Ureter (tissue), 1 donor: ENCODE measurements at regions not wholly inside any gene's neighbourhood (a gene's known extent, or its start where the extent isn't known, plus 50 kb on each side); places are given as distances from the start of the nearest gene placed in this dataset.
"Not testable (repeated sequence)": the region's sequence is repeated elsewhere in the genome, so short reads cannot be mapped to it uniquely, and the experiment has no call there.

Experiments
- DNase-seq: peaks from one replicate; pipeline ENCODE4 v3.0.0-alpha.2; 2020; ENCODE audit warnings: low spot score
- donor health status: DM: yes; HTN: yes; CAD: no.

DNA sequence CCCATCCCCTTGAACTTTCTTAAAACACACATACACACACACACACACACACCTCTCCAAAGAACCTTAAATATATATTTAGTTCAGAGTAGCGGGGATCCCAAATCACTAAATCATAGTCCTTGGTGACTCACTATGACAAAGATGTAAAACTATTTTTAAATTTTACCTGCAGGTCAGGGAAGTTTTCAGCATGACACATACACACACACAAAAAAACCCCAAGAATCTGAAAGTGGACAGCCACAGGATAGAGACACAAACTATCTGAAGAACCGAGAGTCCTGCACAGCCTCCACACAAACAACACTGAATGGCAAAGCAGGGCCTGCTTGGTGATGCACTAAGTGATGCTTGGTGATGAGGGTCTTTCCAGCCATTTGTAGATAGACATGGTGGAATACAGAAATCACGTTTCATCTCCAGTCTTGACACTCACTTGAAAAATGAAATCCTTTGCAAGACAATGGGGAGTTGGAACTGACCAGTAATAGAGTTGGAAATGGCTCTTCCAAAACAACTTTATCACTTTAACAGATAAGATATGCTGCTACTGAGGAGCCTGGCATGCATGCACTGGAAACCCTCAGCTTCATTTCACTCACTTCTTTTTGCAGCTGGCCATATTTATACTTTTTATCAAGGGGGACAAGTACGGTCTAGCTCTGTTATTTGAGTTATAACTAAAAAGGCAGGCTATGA is 307.3 kb downstream of the RAPGEF2 start:
- no peak for DNase-seq

DNA sequence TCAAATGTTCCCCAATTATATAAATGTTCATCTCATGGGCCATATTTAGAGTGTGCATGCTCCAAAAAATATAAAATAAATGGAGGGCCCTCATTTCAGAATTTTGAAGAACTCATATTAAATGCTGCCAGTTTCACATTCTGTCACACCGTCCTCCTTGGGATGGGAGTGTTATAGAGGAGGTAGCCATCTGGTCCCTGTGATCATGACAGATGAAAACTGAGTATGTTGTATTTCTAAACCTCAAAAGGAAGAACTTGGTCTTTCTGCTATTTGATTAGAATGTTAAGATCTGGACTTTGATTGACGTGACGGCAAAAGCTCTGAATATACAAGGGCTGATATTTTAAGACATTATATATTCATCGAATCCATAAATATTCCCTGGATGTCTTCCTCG is 308.0 kb downstream of the RAPGEF2 start:
- DNase-seq = no peak

DNA sequence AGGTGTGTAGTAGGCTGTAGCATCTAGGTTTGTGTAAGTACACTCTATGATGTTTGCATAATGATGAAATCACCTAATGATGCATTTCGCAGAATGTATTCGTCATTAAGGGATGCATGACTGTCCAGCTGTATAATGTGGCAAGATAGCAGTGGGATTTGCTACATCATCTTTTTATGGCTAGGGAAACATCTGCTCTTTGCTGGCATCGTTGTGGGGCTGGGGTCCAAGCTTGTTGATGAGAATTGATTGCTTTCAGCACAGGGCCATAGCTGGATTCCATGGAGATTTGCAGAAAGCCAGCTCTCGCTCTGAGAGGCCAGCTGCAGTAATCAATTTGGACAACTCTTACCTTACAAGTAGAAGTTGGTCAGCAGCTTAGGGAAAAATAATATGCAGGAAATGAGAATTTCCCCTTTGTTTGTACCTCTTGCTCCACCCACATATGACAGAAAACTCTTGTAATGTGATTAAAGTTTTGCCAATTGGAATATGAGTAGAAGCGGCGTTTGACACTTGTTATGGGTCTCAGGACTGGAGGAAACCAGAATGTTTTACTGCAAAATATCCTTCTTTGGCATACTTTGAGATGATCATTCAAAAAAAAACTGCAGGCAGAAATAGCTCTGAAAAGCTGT is 310.5 kb downstream of the RAPGEF2 start:
- no peak for DNase-seq

DNA sequence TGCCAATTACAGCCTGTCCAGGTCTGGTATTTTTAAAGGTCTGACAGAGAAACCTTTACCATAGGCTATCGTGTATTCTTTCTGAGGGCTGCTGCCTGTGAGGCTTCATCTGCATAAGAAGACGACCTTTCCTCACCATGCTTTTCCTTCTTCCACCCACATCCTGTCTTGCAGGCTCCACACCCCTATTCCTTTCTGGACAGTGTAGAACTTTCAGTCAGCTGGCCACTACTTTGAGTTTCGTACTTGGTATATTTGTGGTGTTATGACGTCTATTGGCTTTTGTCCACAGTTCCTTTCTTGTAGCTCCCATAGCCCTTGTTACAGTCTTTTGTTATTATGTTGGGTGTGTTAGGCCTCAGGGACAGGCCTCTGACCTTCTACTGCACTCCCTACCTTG is 311.4 kb downstream of the RAPGEF2 start:
- DNase-seq = no peak

DNA sequence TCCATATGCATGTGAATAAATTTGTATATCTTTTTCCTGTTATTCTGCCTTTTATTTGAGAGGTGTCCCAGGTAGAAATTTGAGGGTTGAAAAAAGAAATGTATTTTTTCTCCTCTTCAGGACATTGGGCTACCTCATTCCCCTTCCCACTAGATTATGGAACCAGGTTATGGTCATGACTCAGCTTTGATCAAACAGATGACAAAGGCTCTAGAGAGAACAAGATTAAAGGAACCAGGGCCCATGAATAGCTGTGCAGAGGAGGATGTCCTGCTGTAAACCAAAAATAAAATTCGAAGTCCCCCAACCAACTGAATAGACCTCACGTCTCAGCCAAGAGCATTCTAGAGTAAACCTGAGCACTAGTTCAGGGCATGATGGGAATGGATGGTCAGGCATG is 313.2 kb downstream of the RAPGEF2 start:
- no peak for DNase-seq

DNA sequence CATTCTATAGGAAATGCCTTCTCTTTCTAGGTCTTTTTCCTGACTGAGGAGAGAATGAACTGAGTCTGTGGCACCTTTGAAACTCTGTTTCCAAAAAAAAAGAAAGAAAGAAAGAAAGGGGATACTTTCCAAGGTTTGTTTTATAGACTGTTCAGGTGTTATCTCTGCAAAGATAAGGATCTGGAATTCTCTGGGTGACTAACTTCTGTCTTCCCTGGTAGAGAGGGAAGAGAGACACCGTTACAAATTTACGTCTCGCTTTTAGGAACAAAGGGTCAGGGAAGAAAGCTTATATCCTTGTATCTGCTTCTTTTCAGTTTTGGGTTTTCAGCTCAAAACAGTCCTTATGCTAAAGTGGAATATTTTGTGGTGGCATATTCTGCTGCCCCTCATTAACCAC is 314.1 kb downstream of the RAPGEF2 start:
- no peak for DNase-seq

DNA sequence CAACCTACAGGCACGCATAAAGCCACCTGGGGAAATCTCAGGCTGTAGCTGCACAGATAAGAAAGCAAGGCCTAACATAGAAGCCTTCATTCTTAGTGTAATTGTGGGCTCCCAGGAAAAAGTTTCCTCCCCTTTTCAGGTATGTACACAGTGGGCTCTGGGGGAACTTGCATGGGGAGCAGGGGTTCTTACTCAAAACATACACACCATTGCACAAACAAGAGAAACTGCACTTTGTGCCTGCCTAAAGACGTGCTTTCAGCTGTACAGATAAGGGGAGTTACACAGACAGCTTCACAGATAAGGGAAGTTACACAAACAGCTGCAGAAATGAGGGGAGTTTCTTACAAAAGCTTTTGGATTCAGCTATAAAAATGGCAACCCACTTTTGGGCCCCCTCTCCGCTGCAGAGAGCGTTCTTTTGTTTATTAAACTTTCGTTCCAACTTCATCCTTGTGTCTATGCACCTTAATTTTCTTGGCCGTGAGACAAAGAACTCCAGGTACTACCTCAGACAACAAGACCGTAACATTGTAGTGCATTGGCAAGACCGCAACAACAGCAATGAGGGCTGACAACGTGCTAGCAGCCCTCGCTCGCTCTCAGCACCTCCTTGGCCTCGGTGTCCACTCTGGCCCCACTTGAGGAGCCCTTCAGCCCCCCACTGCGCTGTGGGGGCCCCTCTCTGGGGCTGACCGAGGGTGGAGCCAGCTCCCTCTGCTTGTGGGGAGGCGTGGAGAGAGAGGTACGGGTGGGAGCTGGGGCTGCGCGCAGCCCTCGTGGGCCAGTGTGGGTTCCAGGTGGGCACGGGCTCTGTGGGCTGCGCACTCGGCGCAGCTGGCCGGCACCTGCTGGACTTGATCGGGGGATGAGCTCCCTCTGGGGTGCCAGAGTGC is 317.5 kb downstream of the RAPGEF2 start:
- no peak for DNase-seq

DNA sequence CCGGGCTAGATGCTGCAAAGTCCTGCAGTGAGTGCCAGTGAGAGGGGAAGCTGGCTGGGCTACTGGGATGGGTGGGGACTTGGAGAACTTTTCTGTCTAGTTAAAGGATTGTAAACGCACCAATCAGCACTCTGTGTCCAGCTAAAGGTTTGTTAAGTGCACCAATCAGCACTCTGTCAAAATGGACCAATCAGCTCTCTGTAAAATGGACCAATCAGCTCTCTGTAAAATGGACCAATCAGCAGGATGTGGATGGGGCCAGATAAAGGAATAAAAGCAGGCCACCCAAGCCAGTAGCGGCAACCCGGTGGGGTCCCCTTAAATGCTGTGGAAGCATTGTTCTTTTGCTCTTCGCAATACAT is 318.2 kb downstream of the RAPGEF2 start:
- not testable (repeated sequence) for DNase-seq

DNA sequence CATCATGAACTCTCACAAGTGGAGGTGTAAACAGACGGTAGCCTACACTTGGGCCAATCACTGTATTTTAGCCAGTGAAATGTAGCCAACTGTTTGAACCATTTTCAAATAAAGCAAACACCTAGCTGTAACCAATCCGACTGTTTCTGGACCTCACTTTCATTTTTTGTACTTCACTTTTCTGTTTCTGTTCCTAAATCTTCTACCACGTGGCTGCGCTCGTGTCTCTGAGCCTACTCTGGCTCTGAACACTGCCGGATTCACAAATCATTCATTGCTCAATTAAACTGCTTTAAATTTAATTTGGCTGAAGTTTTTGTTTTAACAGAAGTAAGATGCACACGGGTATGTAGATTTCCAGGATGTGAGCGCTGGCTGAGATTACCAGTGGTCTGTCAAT is 319.1 kb downstream of the RAPGEF2 start:
- no peak for DNase-seq

DNA sequence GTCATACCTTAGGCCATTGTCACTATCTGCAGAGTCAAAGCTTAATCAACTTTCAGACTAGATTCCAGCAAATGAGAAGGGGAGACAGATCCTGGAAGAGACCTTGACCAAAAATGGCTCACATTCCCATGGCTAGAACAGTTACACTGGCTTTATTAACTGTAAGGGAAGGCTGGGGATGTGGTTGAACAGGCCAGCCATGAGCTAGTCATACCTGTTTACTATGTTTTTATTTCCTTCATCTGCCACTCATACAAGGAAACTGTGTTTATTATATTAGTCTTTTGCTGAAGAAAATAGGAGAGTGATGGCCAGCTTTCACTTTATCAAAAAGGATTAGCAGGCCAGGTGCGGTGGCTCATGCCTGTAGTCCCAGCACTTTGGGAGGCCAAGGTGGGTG is 319.7 kb downstream of the RAPGEF2 start:
- no peak for DNase-seq

DNA sequence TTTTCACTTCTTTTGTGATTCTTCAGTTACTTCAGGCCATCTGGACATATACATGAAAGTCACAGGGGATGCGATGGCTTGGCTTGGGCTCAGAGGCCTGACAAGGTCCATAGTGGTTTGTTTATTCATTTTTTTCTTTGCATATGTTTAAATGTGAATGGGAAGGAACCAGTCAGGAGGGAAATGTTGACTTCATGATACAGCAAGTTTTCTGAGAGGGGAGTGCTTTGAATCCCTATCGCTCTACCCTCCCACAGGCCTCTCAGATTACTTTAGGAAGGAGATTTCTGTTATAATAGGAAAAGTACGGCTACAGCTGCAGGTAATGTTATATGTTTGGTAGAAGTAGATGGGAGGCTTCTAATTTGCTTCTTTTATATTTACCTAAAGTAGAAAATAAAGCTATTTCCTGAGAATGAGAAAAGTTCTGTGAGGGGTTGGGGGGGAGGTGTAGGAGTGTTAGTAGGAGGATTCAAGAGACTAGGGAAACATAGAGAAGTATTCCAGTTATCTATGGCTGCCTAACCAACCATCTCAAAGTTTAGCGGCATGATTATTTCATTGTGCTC is 322.9 kb downstream of the RAPGEF2 start:
- DNase-seq = no peak

DNA sequence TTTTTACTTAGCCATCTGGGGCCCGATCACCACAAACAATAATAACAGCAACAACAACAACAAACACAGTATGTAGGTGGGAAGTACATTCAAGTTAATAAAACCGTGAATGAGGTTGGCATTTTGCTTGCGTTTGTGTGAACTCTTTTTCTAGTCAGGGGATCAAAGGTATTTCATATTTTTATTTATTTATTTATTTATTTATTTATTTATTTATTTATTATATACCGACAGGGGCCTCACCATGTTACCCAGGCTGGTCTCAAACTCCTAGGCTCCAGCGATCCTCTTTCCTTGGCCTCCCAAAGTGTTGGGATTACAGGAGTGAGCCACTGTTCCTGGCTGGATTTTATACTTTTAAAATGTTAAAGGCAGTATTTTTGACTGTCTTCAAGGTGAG is 325.4 kb downstream of the RAPGEF2 start:
- DNase-seq = no peak

DNA sequence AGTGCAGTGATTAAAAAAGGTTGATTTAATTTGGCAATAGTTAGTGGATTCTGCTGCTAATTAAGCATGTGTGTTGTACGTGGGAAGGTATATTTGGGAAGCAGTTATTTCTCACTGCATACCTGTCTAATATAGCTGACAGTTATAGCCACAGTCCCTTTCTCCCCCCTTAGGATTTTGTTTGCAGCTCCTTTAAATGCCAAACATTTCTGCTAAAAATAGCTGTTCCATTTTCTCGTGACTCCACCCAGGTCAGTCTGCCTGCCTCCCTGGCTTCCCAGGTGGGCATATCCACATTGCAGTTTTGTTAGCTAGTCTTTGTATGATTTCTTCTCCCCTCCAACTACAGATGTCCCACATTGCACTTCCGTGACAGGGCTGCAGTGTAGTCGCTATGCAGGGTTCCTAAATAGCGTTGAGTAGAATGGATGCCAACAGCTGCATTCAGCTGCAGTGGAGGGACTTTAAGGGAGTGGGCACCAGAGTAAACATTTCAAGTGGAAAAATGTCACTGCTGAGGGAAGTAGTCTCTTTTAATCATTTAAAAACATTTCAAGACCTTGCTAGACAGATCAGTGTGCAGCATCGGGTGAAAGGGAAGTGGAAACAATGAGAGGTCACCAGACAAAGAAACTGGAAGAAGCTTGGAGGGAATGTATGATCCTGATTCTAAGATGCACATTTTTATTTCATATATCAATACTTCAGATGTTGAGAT is 326.3 kb downstream of the RAPGEF2 start:
- DNase-seq = no peak

DNA sequence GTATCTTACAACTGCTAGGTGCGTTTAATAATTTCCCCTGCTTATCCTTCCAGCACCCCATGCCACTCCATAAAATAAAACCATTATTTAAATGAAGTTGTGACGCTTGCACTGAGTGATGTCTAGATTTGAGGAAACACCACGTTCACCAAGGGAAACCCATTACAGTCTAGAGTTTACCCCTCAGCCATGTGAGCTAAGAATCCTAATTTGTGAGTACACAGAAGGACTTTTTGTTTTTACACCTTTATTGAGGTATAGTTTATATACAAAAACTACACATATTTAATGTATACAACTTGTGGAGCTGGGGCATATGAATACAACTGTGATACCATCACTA is 326.8 kb downstream of the RAPGEF2 start:
- no peak for DNase-seq

DNA sequence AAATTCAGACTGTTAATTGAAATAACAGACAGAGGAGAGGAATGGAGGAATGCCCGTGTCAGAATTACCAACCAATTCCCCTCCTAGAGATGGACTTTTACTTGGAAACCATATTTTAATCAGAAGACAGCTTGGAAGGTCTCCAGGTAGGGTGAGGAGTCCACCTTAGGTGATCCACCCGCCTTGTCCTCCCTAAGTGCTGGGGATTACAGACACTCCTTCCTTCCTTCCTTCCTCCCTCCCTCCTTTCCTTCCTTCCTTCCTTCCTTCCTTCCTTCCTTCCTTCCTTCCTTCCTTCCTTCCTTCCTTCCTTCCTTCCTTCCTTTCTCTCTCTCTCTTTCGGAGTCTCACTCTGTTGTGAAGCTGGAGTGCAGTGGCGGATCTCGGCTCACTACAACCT is 328.0 kb downstream of the RAPGEF2 start:
- DNase-seq = no peak

DNA sequence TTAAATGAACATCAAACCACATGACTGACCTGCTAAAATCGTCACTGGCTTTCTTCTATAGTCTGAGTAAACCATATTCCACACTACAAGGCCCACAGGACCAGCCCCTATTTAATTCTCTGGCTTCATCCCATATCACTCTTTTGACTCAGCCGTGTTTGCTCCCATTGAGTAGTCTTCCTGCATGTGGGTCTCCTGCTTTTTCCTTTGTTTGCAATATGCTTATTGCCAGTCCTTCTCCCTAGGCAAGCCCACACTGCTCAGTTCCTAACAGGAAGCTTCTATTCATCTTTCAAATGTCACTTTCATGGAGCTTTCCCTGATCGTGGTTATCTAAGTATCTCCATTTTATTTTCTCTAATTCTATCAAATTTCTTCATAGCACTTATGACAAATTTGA is 329.6 kb downstream of the RAPGEF2 start:
- no peak for DNase-seq

DNA sequence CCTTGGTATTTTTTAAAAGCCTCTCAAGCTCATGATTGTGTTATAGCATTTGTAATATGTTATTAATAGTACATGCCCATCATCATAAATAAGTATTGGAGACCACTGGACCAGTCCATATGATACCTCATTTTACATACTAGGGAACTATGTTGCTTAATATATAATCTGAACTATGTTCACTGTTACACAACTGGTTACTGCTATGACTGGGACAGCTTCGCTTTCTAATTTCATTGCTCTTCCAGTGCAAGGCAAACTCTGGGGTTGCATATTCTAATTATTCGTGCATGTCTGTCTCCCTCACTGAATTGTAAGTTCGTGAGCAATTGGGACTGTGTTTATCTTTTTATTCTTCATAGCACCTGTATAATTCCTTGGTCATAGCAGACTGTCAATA is 330.5 kb downstream of the RAPGEF2 start:
- DNase-seq = no peak

DNA sequence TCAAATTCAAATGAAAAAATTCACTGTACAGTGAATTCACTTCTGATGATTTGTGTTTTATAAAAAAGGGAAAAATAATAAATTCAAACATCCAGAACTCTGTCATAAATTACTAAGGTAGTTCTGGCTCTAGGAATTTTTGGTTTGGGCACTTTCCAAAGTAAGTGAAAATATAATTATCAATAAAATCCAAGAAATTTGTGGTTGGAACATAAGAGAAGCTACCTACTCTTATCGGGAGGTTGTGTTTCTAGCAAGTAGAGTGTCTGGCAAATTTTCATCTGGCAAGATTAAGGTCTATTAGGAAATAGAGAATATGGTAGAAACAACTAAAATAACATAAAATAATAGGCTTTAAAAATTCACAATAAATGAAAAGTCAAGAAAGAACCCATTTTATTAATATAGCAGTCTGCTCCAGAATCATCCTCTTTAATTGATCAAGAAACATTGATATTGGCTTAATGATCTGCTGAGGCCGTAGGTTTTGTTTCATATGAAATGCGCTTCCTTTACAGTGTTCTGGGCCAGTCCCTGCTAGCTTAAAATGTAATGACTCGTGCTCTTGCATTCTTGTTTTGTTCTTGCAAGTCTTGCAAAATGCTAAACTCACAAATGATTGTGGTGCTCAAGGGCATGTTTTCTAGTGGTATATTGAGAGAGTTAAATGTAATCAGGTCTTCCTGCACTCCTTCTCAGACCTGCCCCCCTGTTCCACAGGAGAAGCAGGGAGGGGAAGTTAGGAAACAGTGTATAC is 331.4 kb downstream of the RAPGEF2 start:
- DNase-seq = no peak

DNA sequence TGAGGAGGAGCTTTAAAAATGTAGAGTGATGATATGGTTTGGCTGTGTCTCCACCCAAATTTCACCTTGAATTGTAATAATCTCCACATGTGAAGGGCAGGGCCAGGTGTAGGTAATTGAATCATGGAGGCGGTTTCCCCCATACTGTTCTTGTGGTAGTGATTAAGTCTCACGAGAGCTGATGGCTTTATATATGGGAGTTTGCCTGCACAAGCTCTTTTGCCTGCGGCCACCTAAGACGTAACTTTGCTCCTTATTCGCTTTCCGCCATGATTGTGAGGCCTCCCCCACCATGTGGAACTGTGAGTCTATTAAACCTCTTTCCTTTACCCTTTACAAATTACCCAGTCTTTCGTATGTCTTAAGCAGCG is 332.0 kb downstream of the RAPGEF2 start:
- DNase-seq = no peak

DNA sequence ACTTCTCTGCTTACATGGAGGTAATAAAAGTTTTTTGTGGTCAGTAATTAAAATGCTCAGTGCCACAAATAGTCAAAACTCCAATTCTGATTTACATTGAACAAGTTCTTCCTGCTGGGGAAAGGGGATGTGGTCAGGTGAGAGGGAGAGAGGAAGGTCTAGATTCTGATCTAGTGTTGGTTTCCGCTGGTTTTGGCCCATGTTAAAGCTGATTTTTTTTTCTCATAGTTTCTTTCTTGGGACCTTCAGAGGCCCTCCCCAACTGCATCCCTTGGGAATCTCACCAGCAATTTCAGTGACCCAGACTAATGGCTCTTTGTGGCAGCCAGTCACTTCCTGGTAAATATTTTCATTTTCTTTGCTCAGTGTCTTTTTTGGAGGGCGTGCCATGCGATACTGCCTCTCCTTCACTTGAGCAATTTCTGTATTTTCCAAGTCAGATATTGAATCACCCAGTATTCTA is 332.7 kb downstream of the RAPGEF2 start:
- no peak for DNase-seq

DNA sequence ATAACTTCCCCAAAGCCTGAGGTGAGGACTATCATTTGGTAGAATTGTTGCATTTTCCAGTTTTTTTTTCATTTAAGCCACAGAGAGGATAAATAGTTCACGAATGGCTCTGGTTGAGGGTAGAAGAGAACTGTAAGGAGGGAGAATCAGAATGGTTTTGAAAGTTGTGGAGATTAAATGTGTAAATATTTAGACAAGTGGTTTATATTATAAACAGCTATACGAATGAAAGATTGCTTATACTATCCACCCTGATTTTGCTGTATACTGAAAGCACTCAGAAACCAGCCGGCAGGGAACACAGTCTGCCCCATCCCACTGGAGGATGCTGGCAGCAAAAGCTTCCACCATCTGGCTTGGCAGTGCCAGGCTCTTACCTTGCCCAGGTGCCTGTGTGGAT is 341.1 kb downstream of the RAPGEF2 start:
- no peak for DNase-seq
